ENCODE measurements at regions not wholly inside any gene's neighbourhood (a gene's known extent, or its start where the extent isn't known, plus 50 kb on each side); places are given as distances from the start of the nearest gene placed in this dataset.

DNA sequence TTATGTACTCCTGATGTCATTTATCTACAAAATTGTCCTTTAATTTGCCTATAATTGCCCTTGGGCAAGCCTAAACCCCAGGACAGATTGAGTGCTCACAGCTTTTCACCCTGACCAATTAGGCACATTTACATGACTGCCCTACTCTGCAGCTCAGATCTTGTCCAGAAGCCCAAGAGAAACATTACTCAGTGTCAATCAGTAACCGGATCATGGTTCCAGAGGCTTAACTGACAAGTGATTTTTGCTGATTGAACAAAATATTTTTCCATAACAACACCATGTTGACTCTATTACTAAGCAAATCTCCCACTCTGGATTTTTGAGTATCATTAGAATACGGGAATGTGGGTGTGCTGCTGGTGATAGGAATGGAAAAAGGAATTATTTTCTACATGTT, 465.4 kb upstream of the TNP1 start:
- peaks cover 46% of the 10 kb centered on the region for H3K27me3 Mint-ChIP-seq
- H3K36me3 Mint-ChIP-seq (ENCODE audit: low read depth): peaks cover 15% of the 10 kb centered on the region
- H3K4me1 Mint-ChIP-seq: no peaks in the 10 kb centered on the region
- H3K9me3 Mint-ChIP-seq: peaks cover 15% of the 10 kb centered on the region
- no peak for ATAC-seq (ENCODE audit: low read depth)
- intact Hi-C loops (cut with micrococcal nuclease): no loop called here
- no peak overlapping the region for H3K27ac Mint-ChIP-seq
- DNase-seq: no peak
- POLR2A ChIA-PET: no interaction called here
- no peak for TF ChIP-seq CTCF (IDR thresholded peaks at IDR 0.05)
- H3K4me3 Mint-ChIP-seq: no peak overlapping the region
- CTCF ChIA-PET: no interaction called here

- Mint-ChIP-seq H3K27me3 (peaks cover 52% of the 10 kb centered on the region), H3K27ac (no peak overlapping the region), H3K4me3 (no peak overlapping the region), H3K36me3 (ENCODE audit: low read depth) (no peaks in the 10 kb centered on the region), H3K4me1 (peaks cover 17% of the 10 kb centered on the region), H3K9me3 (peaks cover 7% of the 10 kb centered on the region)
- POLR2A ChIA-PET: no interaction called here
- CTCF ChIA-PET: no interaction called here
- ATAC-seq (ENCODE audit: low read depth) (peak; percentile 90), DNase-seq (no peak)
- intact Hi-C loops (cut with micrococcal nuclease): loop anchor here (2.0 kb wide), 1 partner anchor 94 kb away; no protein-coding TSS in a partner anchor
- TF ChIP-seq CTCF (IDR thresholded peaks at IDR 0.05): no peak
Observed at GRCh38 chr2:217316743-217317142, 456.9 kb upstream of the TNP1 start.

DNA sequence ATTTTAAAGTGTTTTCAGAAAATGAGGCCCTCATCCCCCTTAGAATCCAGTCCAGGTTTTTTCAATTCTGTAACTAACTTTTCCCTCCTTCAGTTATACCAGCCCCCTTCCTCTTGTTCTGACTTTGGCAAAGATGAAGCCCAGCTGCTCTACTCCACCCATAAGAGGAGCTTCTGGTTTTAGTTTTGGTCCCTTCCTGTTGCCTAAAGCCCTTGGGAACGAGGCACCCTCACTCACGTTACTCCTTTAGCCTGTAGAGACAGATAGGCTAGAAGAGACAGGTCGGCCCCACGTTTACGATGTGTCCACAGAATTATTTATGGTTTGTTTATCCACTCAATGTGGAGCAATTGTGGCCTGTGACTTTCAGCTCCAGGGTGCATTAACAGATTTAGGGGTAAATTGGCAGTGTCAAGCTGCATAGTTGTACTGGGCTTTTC, 454.2 kb upstream of the TNP1 start:
- CTCF ChIA-PET: no interaction called here
- Mint-ChIP-seq H3K4me3 (no peak overlapping the region), H3K36me3 (ENCODE audit: low read depth) (no peaks in the 10 kb centered on the region), H3K27ac (no peak overlapping the region), H3K9me3 (peaks cover 7% of the 10 kb centered on the region), H3K4me1 (peaks cover 17% of the 10 kb centered on the region), H3K27me3 (peaks cover 68% of the 10 kb centered on the region)
- no peak for TF ChIP-seq CTCF (IDR thresholded peaks at IDR 0.05)
- ATAC-seq (ENCODE audit: low read depth): no peak
- POLR2A ChIA-PET: no interaction called here
- intact Hi-C loops (cut with micrococcal nuclease): no loop called here
- DNase-seq: no peak

GRCh38 chr2:217313386-217313785, 453.5 kb upstream of the TNP1 start:
- intact Hi-C loops (cut with micrococcal nuclease): no loop called here
- peaks cover 67% of the 10 kb centered on the region for H3K27me3 Mint-ChIP-seq
- DNase-seq (no peak), ATAC-seq (ENCODE audit: low read depth) (no peak)
- peaks cover 7% of the 10 kb centered on the region for H3K9me3 Mint-ChIP-seq
- H3K27ac Mint-ChIP-seq: no peak overlapping the region
- H3K4me1 Mint-ChIP-seq: peaks cover 17% of the 10 kb centered on the region
- H3K4me3 Mint-ChIP-seq: no peak overlapping the region
- POLR2A ChIA-PET: no interaction called here
- CTCF ChIA-PET: no interaction called here
- TF ChIP-seq CTCF (IDR thresholded peaks at IDR 0.05): no peak
- H3K36me3 Mint-ChIP-seq (ENCODE audit: low read depth): no peaks in the 10 kb centered on the region

DNA sequence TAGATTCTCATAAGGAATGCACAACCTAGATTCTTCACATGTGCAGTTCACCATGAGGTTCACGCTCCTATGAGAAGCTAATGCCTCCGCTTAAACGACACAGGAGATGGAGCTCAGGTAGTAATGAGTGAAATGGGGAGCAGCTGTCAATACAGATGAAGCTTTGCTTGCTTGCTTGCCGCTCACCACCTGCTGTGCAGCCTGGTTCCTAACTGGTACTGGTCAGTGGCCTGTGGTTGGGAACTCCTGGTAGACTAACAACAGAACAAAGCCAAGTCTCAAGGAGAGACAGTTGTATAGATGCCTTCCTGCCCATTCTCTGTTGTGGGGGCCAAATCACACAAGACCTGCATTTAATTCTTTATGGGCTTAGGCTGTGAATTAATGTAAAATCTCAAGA, 449.2 kb upstream of the TNP1 start:
- Mint-ChIP-seq H3K27me3 (peaks cover 67% of the 10 kb centered on the region), H3K4me1 (no peaks in the 10 kb centered on the region), H3K36me3 (ENCODE audit: low read depth) (no peaks in the 10 kb centered on the region), H3K9me3 (peaks cover 4% of the 10 kb centered on the region), H3K27ac (no peak overlapping the region), H3K4me3 (no peak overlapping the region)
- no peak for ATAC-seq (ENCODE audit: low read depth)
- no peak for DNase-seq
- no peak for TF ChIP-seq CTCF (IDR thresholded peaks at IDR 0.05)
- ChIA-PET POLR2A (no interaction called here), CTCF (no interaction called here)
- intact Hi-C loops (cut with micrococcal nuclease): no loop called here

Measured in activated B cell treated with CpG ODN at 0.5 μM for 24 hours (primary cell).